Heart left ventricle (tissue), 13 donors: ENCODE measurements at regions not wholly inside any gene's neighbourhood (a gene's known extent, or its start where the extent isn't known, plus 50 kb on each side); places are given as distances from the start of the nearest gene placed in this dataset.

Experiments used
- CTCF ChIP-seq, 12 donors: fragments of 200-600 bp; sonication (generic) in 4 of 12; IDR thresholded peaks; one replicate each; pipeline versions ENCODE4 v1.5.0 to v1.8.0; 2018 to 2022; ENCODE audit warnings: antibody characterized with exemption in 12 of 12, mild to moderate bottlenecking in 5 of 12
- POLR2A ChIP-seq, 2 donors: fragments of 450-650 bp; IDR thresholded peaks; one replicate each; pipeline ENCODE4 v1.6.1; 2017; ENCODE audit warnings: antibody characterized with exemption in 2 of 2, mild to moderate bottlenecking in 2 of 2, moderate library complexity in 2 of 2
- donor health status: ischemic (EF 13 %, LVEDD 7.1; RV severe dilation, severe dysfunction).
- donor health status: DM: no; HTN: yes; CAD: no.
- donor health status: DM: no; HTN: no; CAD: no.
- donor health status: ischemic (EF 25% LVEDD 6.9; RV normal size, moderate dysfunction).
- donor health status: ischemic (EF 25% LVEDD 5.7; RV mildly dilated, moderate dysfunction).
- donor health status: ischemic (EF 35%, LVEDD 5.7; RV mildly dilated, moderate dysfunction).
- donor health status: nonischemic (EF 11% LVEDD 7.7; RV severe dilation, severe dysfunction).
- donor health status: DM: yes; HTN: yes; CAD: no.
- donor health status: PGD.
- donor health status: ischemic (EF 29% LVEDD 5.4; RV normal size, mild dysfunction).
- donor health status: nonischemic (EF 23%, LVEDD 6.1; RV moderate dilation, normal function).

GRCh38 chr18:73917046-73917445 is 230.6 kb downstream of the FBXO15 start:
- TF ChIP-seq CTCF (IDR thresholded peaks at IDR 0.05), result no peak
- TF ChIP-seq POLR2A (IDR thresholded peaks at IDR 0.05), result no peak
